Osteocyte (in vitro differentiated cells): ENCODE measurements at regions not wholly inside any gene's neighbourhood (a gene's known extent, or its start where the extent isn't known, plus 50 kb on each side); places are given as distances from the start of the nearest gene placed in this dataset.

Experiments
- DNase-seq: peaks from one replicate; pipeline ENCODE4 v3.0.0; 2021; ENCODE audit warnings: mixed read lengths; ENCODE audit not compliant: unreplicated experiment; ENCODE audit errors: extremely low spot score
- H3K27ac Mint-ChIP-seq: one replicate; pipeline ENCODE4 v1.8.0; 2021; ENCODE audit warnings: mild to moderate bottlenecking, mixed read lengths; ENCODE audit not compliant: unreplicated experiment
- H3K27me3 Mint-ChIP-seq: one replicate; pipeline ENCODE4 v1.8.0; 2021; ENCODE audit warnings: mixed read lengths; ENCODE audit not compliant: unreplicated experiment
- H3K36me3 Mint-ChIP-seq: one replicate; pipeline ENCODE4 v1.8.0; 2021; ENCODE audit warnings: mixed read lengths; ENCODE audit not compliant: unreplicated experiment
- H3K4me1 Mint-ChIP-seq: one replicate; pipeline ENCODE4 v1.8.0; 2021; ENCODE audit warnings: mixed read lengths; ENCODE audit not compliant: unreplicated experiment
- H3K4me3 Mint-ChIP-seq: one replicate; pipeline ENCODE4 v1.8.0; 2021; ENCODE audit warnings: mild to moderate bottlenecking, moderate library complexity, mixed read lengths; ENCODE audit not compliant: unreplicated experiment
- H3K9me3 Mint-ChIP-seq: one replicate; pipeline ENCODE4 v1.8.0; 2021; ENCODE audit warnings: mixed read lengths; ENCODE audit not compliant: unreplicated experiment
- CTCF ChIP-seq: fragments of 200-600 bp; sonication (generic); IDR thresholded peaks from 2 replicates; pipeline ENCODE4 v1.5.0; 2021; ENCODE audit warnings: antibody characterized with exemption, mild to moderate bottlenecking, moderate library complexity

- peaks cover 42% of the 10 kb centered on the region for H3K27me3 Mint-ChIP-seq
- H3K9me3 Mint-ChIP-seq: no peaks in the 10 kb centered on the region
- no peaks in the 10 kb centered on the region for H3K36me3 Mint-ChIP-seq
- TF ChIP-seq CTCF: no peak
- DNase-seq: no peak
- H3K27ac Mint-ChIP-seq: no peak overlapping the region
- no peak overlapping the region for H3K4me3 Mint-ChIP-seq
- H3K4me1 Mint-ChIP-seq: no peaks in the 10 kb centered on the region
These were observed 66.3 kb upstream of the SELENOP start for GRCh38 chr5:42878041-42878440.

GRCh38 chr5:42877431-42877830, 65.7 kb upstream of the SELENOP start:
- Mint-ChIP-seq H3K9me3 (no peaks in the 10 kb centered on the region), H3K4me1 (no peaks in the 10 kb centered on the region), H3K27ac (no peak overlapping the region), H3K4me3 (no peak overlapping the region), H3K27me3 (peaks cover 38% of the 10 kb centered on the region), H3K36me3 (no peaks in the 10 kb centered on the region)
- DNase-seq: no peak
- no peak for TF ChIP-seq CTCF

GRCh38 chr5:42876375-42876844, 64.7 kb upstream of the SELENOP start:
- H3K9me3 Mint-ChIP-seq: no peaks in the 10 kb centered on the region
- no peak overlapping the region for H3K27ac Mint-ChIP-seq
- no peaks in the 10 kb centered on the region for H3K4me1 Mint-ChIP-seq
- no peak for DNase-seq
- no peak overlapping the region for H3K4me3 Mint-ChIP-seq
- no peak for TF ChIP-seq CTCF
- no peaks in the 10 kb centered on the region for H3K36me3 Mint-ChIP-seq
- peaks cover 36% of the 10 kb centered on the region for H3K27me3 Mint-ChIP-seq

GRCh38 chr5:42875785-42876374, 64.2 kb upstream of the SELENOP start:
- no peaks in the 10 kb centered on the region for H3K9me3 Mint-ChIP-seq
- H3K36me3 Mint-ChIP-seq: no peaks in the 10 kb centered on the region
- no peak overlapping the region for H3K4me3 Mint-ChIP-seq
- no peak for DNase-seq
- TF ChIP-seq CTCF: no peak
- peaks cover 36% of the 10 kb centered on the region for H3K27me3 Mint-ChIP-seq
- no peak overlapping the region for H3K27ac Mint-ChIP-seq
- H3K4me1 Mint-ChIP-seq: no peaks in the 10 kb centered on the region

GRCh38 chr5:42875211-42875610, 63.5 kb upstream of the SELENOP start:
- Mint-ChIP-seq H3K9me3 (no peaks in the 10 kb centered on the region), H3K4me1 (no peaks in the 10 kb centered on the region), H3K27me3 (peaks cover 35% of the 10 kb centered on the region), H3K36me3 (no peaks in the 10 kb centered on the region), H3K27ac (no peak overlapping the region), H3K4me3 (no peak overlapping the region)
- TF ChIP-seq CTCF: no peak
- no peak for DNase-seq
